ENCODE measurements at regions not wholly inside any gene's neighbourhood (a gene's known extent, or its start where the extent isn't known, plus 50 kb on each side); places are given as distances from the start of the nearest gene placed in this dataset.
"Not testable (repeated sequence)": the region's sequence is repeated elsewhere in the genome, so short reads cannot be mapped to it uniquely, and the experiment has no call there.

- intact Hi-C loops (cut with DNase I), result no loop called here
- DNase-seq (no peak), ATAC-seq (no peak)
- TF ChIP-seq CTCF (IDR thresholded peaks at IDR 0.05), result no peak
- Histone ChIP-seq H3K36me3 (no peaks in the 10 kb centered on the region), H3K27ac (no peak overlapping the region), H3K9me3 (no peaks in the 10 kb centered on the region), H3K27me3 (no peaks in the 10 kb centered on the region), H3K4me3 (no peak overlapping the region), H3K4me1 (no peaks in the 10 kb centered on the region)
Measured at GRCh38 chr9:18060269-18060934, 413.6 kb upstream of the ADAMTSL1 start.

GRCh38 chr9:18061332-18061731, 412.6 kb upstream of the ADAMTSL1 start:
- Histone ChIP-seq H3K4me3 (no peak overlapping the region), H3K9me3 (no peaks in the 10 kb centered on the region), H3K36me3 (no peaks in the 10 kb centered on the region), H3K27ac (no peak overlapping the region), H3K27me3 (no peaks in the 10 kb centered on the region), H3K4me1 (no peaks in the 10 kb centered on the region)
- DNase-seq (no peak), ATAC-seq (no peak)
- intact Hi-C loops (cut with DNase I), result no loop called here
- no peak for TF ChIP-seq CTCF (IDR thresholded peaks at IDR 0.05)

GRCh38 chr9:18061856-18062255, 412.1 kb upstream of the ADAMTSL1 start:
- no peak for ATAC-seq
- Histone ChIP-seq H3K27ac (no peak overlapping the region), H3K4me1 (no peaks in the 10 kb centered on the region)

GRCh38 chr9:18063856-18064390, 410.0 kb upstream of the ADAMTSL1 start:
- no peak overlapping the region for H3K4me3 ChIP-seq
- DNase-seq (no peak), ATAC-seq (no peak)
- H3K9me3 ChIP-seq, result no peaks in the 10 kb centered on the region
- no peaks in the 10 kb centered on the region for H3K27me3 ChIP-seq
- no peaks in the 10 kb centered on the region for H3K4me1 ChIP-seq
- intact Hi-C loops (cut with DNase I), result no loop called here
- no peak overlapping the region for H3K27ac ChIP-seq
- no peaks in the 10 kb centered on the region for H3K36me3 ChIP-seq
- TF ChIP-seq CTCF (IDR thresholded peaks at IDR 0.05), result no peak

More at GRCh38 chr9:18061856-18062255, 412.1 kb upstream of the ADAMTSL1 start:
- Histone ChIP-seq H3K9me3 (no peaks in the 10 kb centered on the region), H3K4me3 (no peak overlapping the region), H3K27me3 (no peaks in the 10 kb centered on the region), H3K36me3 (no peaks in the 10 kb centered on the region)
- no peak for DNase-seq
- TF ChIP-seq CTCF (IDR thresholded peaks at IDR 0.05), result no peak
- intact Hi-C loops (cut with DNase I), result no loop called here

- H3K4me3 ChIP-seq; H3K27me3 ChIP-seq; intact Hi-C loops (cut with DNase I); DNase-seq; ATAC-seq; H3K36me3 ChIP-seq; H3K4me1 ChIP-seq; H3K9me3 ChIP-seq; H3K27ac ChIP-seq: not testable (repeated sequence)
Measured at GRCh38 chr9:18066608-18067007, 407.3 kb upstream of the ADAMTSL1 start.

Data from left lung (tissue), 4 donors.